GM23338 (cell line): ENCODE measurements at regions not wholly inside any gene's neighbourhood (a gene's known extent, or its start where the extent isn't known, plus 50 kb on each side); places are given as distances from the start of the nearest gene placed in this dataset.

Experiments used
- ATAC-seq: fragments of 200-7000 bp; cut with Tn5 transposase; 3 replicates; pipeline ENCODE4 v1.9.1; 2020
- DNase-seq: peaks from one replicate; pipeline ENCODE4 v3.0.0-alpha.2; 2015; ENCODE audit warnings: low spot score
- H2AFZ ChIP-seq: fragments of 200-600 bp; sonication (generic); 2 replicates; pipeline ENCODE4 v1.8.0; 2016; ENCODE audit warnings: antibody characterized with exemption, mild to moderate bottlenecking, moderate library complexity
- H3F3A ChIP-seq: fragments of 200-600 bp; sonication (generic); replicated peaks from 2 replicates; pipeline ENCODE4 v1.8.0; 2017; ENCODE audit warnings: antibody characterized with exemption, mixed run types, low read depth
- H3K27ac ChIP-seq: fragments of 200-600 bp; sonication (generic); 2 replicates; pipeline ENCODE4 v1.6.1; 2016; ENCODE audit warnings: low read depth
- H3K27me3 ChIP-seq: fragments of 200-600 bp; sonication (generic); 2 replicates; pipeline ENCODE4 v1.8.0; 2016; ENCODE audit warnings: mild to moderate bottlenecking, mixed run types, moderate library complexity; ENCODE audit not compliant: insufficient read depth
- H3K36me3 ChIP-seq: fragments of 200-600 bp; sonication (generic); 2 replicates; pipeline ENCODE4 v1.8.0; 2016; ENCODE audit warnings: mild to moderate bottlenecking; ENCODE audit not compliant: insufficient read depth
- H3K4me1 ChIP-seq: fragments of 200-600 bp; sonication (generic); 2 replicates; pipeline ENCODE4 v1.8.0; 2016; ENCODE audit warnings: mild to moderate bottlenecking, moderate library complexity; ENCODE audit not compliant: insufficient read depth
- H3K4me2 ChIP-seq: fragments of 200-600 bp; sonication (generic); 2 replicates; pipeline ENCODE4 v1.7.1; 2017; ENCODE audit warnings: mixed run types
- H3K4me3 ChIP-seq: fragments of 200-600 bp; sonication (generic); 2 replicates; pipeline ENCODE4 v1.6.1; 2016; ENCODE audit warnings: mixed run types
- H3K79me2 ChIP-seq: fragments of 200-600 bp; sonication (generic); replicated peaks from 2 replicates; pipeline ENCODE4 v1.8.0; 2017; ENCODE audit warnings: mild to moderate bottlenecking; ENCODE audit not compliant: insufficient read depth
- H3K9me2 ChIP-seq: fragments of 200-600 bp; sonication (generic); 2 replicates; pipeline ENCODE4 v1.8.0; 2017; ENCODE audit not compliant: insufficient read depth
- H4K20me1 ChIP-seq: fragments of 200-600 bp; sonication (generic); replicated peaks from 2 replicates; pipeline ENCODE4 v1.8.0; 2017; ENCODE audit warnings: mild to moderate bottlenecking; ENCODE audit not compliant: insufficient read depth
- H3K27ac Mint-ChIP-seq: 2 replicates; pipeline ENCODE4 v1.8.0; 2020; ENCODE audit warnings: inconsistent platforms, mild to moderate bottlenecking, moderate library complexity, mixed read lengths
- H3K27me3 Mint-ChIP-seq: 3 replicates; pipeline ENCODE4 v1.8.0; 2022; ENCODE audit warnings: low read depth, mild to moderate bottlenecking, moderate library complexity, mixed read lengths, inconsistent platforms; ENCODE audit not compliant: insufficient read depth, poor library complexity
- H3K36me3 Mint-ChIP-seq: 3 replicates; pipeline ENCODE4 v1.8.0; 2021; ENCODE audit warnings: low read depth, mild to moderate bottlenecking, inconsistent platforms, moderate library complexity, mixed read lengths
- H3K4me1 Mint-ChIP-seq: 3 replicates; pipeline ENCODE4 v1.8.0; 2020; ENCODE audit warnings: mild to moderate bottlenecking, inconsistent platforms, mixed read lengths
- H3K4me3 Mint-ChIP-seq: 3 replicates; pipeline ENCODE4 v1.8.0; 2021; ENCODE audit warnings: moderate library complexity, mild to moderate bottlenecking, inconsistent platforms, mixed read lengths
- H3K9me3 Mint-ChIP-seq: 3 replicates; pipeline ENCODE4 v1.8.0; 2020; ENCODE audit warnings: moderate library complexity, mild to moderate bottlenecking, inconsistent platforms, mixed read lengths
- CREB1 ChIP-seq: fragments of 250-450 bp; sonication (Bioruptor Pico); IDR thresholded peaks from 2 replicates; pipeline ENCODE4 v1.5.0; 2020; ENCODE audit warnings: low read depth, mild to moderate bottlenecking, moderate library complexity
- EZH2phosphoT487 ChIP-seq: fragments of 200-600 bp; sonication (generic); IDR thresholded peaks from one replicate; pipeline ENCODE4 v1.8.1; 2018; ENCODE audit warnings: antibody characterized with exemption; ENCODE audit not compliant: unreplicated experiment
- JUNB ChIP-seq: IDR thresholded peaks from one replicate; pipeline ENCODE4 v1.6.1; 2016; ENCODE audit warnings: antibody characterized with exemption; ENCODE audit not compliant: unreplicated experiment
- POLR2AphosphoS5 ChIP-seq: IDR thresholded peaks from 2 replicates; pipeline ENCODE4 v1.6.1; 2016; ENCODE audit warnings: antibody characterized with exemption, low read depth
- STAT1 ChIP-seq: IDR thresholded peaks from one replicate; pipeline ENCODE4 v1.6.1; 2016; ENCODE audit warnings: antibody characterized with exemption; ENCODE audit not compliant: unreplicated experiment
- ZNF114 ChIP-seq: fragments of 250-450 bp; sonication (Bioruptor Pico); IDR thresholded peaks from 2 replicates; pipeline ENCODE4 v1.5.0; 2020; ENCODE audit warnings: mild to moderate bottlenecking, moderate library complexity
- TF ChIP-seq, protein P1 (sequence below): IDR thresholded peaks from one replicate; pipeline ENCODE4 v1.6.1; 2018; ENCODE audit warnings: antibody characterized with exemption; ENCODE audit not compliant: unreplicated experiment
- TF ChIP-seq, protein P2 (sequence below): fragments of 250-450 bp; sonication (Bioruptor Pico); IDR thresholded peaks from 2 replicates; pipeline ENCODE4 v1.5.0; 2020; ENCODE audit warnings: mild to moderate bottlenecking, moderate library complexity
- TF ChIP-seq, protein P3 (sequence below): IDR thresholded peaks from 2 replicates; pipeline ENCODE4 v1.6.1; 2016; ENCODE audit warnings: antibody characterized with exemption
- TF ChIP-seq, protein P4 (sequence below), 2 experiments: fragments of 200-600 bp in 1 of 2; sonication (generic) in 1 of 2; conservative IDR thresholded peaks; 2 replicates each; pipeline versions ENCODE4 v1.5.1 to v1.6.1; 2016 to 2017; ENCODE audit warnings: antibody characterized with exemption in 2 of 2, low read depth in 2 of 2, mild to moderate bottlenecking in 2 of 2, moderate library complexity in 1 of 2

DNA sequence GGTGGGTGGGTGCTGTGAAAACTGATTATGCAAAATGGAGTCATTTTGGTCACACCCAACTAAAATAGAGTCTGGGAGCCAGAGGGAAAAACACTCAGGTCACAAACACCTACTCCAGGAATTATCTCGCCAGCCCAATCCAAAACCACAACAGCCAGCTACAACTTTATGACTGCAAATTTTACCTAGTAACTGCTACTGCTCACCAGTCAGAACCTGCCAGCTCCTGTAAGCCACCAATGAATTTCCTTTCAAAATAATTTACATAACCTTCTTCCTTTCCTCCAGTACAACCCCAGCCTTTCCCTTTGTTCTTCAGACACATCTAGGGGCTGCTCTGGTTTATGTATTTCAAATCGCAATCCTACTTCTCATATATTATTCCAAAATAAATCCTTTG, 52.6 kb upstream of the DYNLRB2 start:
- Histone ChIP-seq H3K27me3 (no peaks in the 10 kb centered on the region), H3K79me2 (no peaks in the 10 kb centered on the region), H4K20me1 (no peaks in the 10 kb centered on the region), H3K4me1 (no peaks in the 10 kb centered on the region), H3K4me2 (no peak overlapping the region), H3K9me2 (no peaks in the 10 kb centered on the region), H3F3A (no peaks in the 10 kb centered on the region), H3K36me3 (no peaks in the 10 kb centered on the region), H3K27ac (no peak overlapping the region), H2AFZ (peak overlapping the region; percentile 38; the same call in 1 of the 2 replicates), H3K4me3 (no peak overlapping the region)
- no peak overlapping the region for H3K27ac Mint-ChIP-seq
- no peaks in the 10 kb centered on the region for H3K36me3 Mint-ChIP-seq
- no peak for ATAC-seq
- no peaks in the 10 kb centered on the region for H3K27me3 Mint-ChIP-seq
- no peak overlapping the region for H3K4me3 Mint-ChIP-seq
- no peaks in the 10 kb centered on the region for H3K4me1 Mint-ChIP-seq
- TF ChIP-seq, protein P1, sequence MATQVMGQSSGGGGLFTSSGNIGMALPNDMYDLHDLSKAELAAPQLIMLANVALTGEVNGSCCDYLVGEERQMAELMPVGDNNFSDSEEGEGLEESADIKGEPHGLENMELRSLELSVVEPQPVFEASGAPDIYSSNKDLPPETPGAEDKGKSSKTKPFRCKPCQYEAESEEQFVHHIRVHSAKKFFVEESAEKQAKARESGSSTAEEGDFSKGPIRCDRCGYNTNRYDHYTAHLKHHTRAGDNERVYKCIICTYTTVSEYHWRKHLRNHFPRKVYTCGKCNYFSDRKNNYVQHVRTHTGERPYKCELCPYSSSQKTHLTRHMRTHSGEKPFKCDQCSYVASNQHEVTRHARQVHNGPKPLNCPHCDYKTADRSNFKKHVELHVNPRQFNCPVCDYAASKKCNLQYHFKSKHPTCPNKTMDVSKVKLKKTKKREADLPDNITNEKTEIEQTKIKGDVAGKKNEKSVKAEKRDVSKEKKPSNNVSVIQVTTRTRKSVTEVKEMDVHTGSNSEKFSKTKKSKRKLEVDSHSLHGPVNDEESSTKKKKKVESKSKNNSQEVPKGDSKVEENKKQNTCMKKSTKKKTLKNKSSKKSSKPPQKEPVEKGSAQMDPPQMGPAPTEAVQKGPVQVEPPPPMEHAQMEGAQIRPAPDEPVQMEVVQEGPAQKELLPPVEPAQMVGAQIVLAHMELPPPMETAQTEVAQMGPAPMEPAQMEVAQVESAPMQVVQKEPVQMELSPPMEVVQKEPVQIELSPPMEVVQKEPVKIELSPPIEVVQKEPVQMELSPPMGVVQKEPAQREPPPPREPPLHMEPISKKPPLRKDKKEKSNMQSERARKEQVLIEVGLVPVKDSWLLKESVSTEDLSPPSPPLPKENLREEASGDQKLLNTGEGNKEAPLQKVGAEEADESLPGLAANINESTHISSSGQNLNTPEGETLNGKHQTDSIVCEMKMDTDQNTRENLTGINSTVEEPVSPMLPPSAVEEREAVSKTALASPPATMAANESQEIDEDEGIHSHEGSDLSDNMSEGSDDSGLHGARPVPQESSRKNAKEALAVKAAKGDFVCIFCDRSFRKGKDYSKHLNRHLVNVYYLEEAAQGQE = no peak
- no peak for TF ChIP-seq CREB1
- no peak for TF ChIP-seq ZNF114 (CRISPR knock-in tag)
- no peak for TF ChIP-seq STAT1
- TF ChIP-seq, protein P2, sequence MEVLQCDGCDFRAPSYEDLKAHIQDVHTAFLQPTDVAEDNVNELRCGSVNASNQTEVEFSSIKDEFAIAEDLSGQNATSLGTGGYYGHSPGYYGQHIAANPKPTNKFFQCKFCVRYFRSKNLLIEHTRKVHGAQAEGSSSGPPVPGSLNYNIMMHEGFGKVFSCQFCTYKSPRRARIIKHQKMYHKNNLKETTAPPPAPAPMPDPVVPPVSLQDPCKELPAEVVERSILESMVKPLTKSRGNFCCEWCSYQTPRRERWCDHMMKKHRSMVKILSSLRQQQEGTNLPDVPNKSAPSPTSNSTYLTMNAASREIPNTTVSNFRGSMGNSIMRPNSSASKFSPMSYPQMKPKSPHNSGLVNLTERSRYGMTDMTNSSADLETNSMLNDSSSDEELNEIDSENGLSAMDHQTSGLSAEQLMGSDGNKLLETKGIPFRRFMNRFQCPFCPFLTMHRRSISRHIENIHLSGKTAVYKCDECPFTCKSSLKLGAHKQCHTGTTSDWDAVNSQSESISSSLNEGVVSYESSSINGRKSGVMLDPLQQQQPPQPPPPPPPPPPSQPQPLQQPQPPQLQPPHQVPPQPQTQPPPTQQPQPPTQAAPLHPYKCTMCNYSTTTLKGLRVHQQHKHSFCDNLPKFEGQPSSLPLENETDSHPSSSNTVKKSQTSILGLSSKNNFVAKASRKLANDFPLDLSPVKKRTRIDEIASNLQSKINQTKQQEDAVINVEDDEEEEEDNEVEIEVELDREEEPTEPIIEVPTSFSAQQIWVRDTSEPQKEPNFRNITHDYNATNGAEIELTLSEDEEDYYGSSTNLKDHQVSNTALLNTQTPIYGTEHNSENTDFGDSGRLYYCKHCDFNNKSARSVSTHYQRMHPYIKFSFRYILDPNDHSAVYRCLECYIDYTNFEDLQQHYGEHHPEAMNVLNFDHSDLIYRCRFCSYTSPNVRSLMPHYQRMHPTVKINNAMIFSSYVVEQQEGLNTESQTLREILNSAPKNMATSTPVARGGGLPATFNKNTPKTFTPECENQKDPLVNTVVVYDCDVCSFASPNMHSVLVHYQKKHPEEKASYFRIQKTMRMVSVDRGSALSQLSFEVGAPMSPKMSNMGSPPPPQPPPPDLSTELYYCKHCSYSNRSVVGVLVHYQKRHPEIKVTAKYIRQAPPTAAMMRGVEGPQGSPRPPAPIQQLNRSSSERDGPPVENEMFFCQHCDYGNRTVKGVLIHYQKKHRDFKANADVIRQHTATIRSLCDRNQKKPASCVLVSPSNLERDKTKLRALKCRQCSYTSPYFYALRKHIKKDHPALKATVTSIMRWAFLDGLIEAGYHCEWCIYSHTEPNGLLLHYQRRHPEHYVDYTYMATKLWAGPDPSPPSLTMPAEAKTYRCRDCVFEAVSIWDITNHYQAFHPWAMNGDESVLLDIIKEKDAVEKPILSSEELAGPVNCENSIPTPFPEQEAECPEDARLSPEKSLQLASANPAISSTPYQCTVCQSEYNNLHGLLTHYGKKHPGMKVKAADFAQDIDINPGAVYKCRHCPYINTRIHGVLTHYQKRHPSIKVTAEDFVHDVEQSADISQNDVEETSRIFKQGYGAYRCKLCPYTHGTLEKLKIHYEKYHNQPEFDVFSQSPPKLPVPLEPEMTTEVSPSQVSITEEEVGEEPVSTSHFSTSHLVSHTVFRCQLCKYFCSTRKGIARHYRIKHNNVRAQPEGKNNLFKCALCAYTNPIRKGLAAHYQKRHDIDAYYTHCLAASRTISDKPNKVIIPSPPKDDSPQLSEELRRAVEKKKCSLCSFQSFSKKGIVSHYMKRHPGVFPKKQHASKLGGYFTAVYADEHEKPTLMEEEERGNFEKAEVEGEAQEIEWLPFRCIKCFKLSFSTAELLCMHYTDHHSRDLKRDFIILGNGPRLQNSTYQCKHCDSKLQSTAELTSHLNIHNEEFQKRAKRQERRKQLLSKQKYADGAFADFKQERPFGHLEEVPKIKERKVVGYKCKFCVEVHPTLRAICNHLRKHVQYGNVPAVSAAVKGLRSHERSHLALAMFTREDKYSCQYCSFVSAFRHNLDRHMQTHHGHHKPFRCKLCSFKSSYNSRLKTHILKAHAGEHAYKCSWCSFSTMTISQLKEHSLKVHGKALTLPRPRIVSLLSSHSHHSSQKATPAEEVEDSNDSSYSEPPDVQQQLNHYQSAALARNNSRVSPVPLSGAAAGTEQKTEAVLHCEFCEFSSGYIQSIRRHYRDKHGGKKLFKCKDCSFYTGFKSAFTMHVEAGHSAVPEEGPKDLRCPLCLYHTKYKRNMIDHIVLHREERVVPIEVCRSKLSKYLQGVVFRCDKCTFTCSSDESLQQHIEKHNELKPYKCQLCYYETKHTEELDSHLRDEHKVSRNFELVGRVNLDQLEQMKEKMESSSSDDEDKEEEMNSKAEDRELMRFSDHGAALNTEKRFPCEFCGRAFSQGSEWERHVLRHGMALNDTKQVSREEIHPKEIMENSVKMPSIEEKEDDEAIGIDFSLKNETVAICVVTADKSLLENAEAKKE (CRISPR knock-in tag) = no peak
- no peak for TF ChIP-seq EZH2phosphoT487
- TF ChIP-seq, protein P3, sequence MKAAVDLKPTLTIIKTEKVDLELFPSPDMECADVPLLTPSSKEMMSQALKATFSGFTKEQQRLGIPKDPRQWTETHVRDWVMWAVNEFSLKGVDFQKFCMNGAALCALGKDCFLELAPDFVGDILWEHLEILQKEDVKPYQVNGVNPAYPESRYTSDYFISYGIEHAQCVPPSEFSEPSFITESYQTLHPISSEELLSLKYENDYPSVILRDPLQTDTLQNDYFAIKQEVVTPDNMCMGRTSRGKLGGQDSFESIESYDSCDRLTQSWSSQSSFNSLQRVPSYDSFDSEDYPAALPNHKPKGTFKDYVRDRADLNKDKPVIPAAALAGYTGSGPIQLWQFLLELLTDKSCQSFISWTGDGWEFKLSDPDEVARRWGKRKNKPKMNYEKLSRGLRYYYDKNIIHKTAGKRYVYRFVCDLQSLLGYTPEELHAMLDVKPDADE = no peak
- no peak for TF ChIP-seq POLR2AphosphoS5
- no peak for TF ChIP-seq JUNB
- TF ChIP-seq, protein P4, sequence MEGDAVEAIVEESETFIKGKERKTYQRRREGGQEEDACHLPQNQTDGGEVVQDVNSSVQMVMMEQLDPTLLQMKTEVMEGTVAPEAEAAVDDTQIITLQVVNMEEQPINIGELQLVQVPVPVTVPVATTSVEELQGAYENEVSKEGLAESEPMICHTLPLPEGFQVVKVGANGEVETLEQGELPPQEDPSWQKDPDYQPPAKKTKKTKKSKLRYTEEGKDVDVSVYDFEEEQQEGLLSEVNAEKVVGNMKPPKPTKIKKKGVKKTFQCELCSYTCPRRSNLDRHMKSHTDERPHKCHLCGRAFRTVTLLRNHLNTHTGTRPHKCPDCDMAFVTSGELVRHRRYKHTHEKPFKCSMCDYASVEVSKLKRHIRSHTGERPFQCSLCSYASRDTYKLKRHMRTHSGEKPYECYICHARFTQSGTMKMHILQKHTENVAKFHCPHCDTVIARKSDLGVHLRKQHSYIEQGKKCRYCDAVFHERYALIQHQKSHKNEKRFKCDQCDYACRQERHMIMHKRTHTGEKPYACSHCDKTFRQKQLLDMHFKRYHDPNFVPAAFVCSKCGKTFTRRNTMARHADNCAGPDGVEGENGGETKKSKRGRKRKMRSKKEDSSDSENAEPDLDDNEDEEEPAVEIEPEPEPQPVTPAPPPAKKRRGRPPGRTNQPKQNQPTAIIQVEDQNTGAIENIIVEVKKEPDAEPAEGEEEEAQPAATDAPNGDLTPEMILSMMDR (conservative IDR thresholded peaks at IDR 0.05; ENCODE audit: low read depth in 2 of 2) = no peak
- no peak for DNase-seq
- H3K9me3 Mint-ChIP-seq = peaks cover 5% of the 10 kb centered on the region; the same call in 1 of the 3 replicates
